C4-2B (cell line): ENCODE measurements at regions not wholly inside any gene's neighbourhood (a gene's known extent, or its start where the extent isn't known, plus 50 kb on each side); places are given as distances from the start of the nearest gene placed in this dataset.

Experiments
- ZFX ChIP-seq: fragments of 450-650 bp; IDR thresholded peaks from 2 replicates; pipeline ENCODE4 v1.6.1; 2017
- TF ChIP-seq, protein P1 (sequence below): fragments of 450-650 bp; conservative IDR thresholded peaks from 2 replicates; pipeline ENCODE4 v1.5.1; 2017; ENCODE audit warnings: mild to moderate bottlenecking

DNA sequence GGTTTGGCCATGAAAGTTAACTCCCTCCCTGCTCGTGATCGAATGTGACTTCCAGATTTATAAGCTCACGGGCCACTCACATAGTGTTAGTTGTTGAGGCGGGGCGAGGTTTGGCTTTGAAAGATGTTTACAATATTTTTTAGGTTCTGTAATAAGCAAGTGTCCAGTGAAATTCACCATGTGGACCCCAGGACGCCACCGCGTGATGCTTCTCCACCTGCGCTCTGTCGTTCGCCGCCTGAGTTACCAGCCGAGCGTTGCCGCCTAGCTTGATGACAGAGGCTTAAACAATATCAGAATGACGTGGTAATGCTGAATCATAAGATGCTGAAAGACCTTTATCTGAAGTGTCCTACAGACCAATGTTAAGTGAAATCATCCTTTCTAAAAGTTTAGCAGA, 241.0 kb downstream of the MYLK4 start:
- TF ChIP-seq, protein P1, sequence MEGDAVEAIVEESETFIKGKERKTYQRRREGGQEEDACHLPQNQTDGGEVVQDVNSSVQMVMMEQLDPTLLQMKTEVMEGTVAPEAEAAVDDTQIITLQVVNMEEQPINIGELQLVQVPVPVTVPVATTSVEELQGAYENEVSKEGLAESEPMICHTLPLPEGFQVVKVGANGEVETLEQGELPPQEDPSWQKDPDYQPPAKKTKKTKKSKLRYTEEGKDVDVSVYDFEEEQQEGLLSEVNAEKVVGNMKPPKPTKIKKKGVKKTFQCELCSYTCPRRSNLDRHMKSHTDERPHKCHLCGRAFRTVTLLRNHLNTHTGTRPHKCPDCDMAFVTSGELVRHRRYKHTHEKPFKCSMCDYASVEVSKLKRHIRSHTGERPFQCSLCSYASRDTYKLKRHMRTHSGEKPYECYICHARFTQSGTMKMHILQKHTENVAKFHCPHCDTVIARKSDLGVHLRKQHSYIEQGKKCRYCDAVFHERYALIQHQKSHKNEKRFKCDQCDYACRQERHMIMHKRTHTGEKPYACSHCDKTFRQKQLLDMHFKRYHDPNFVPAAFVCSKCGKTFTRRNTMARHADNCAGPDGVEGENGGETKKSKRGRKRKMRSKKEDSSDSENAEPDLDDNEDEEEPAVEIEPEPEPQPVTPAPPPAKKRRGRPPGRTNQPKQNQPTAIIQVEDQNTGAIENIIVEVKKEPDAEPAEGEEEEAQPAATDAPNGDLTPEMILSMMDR = no peak
- TF ChIP-seq ZFX = no peak
